ENCODE measurements at regions not wholly inside any gene's neighbourhood (a gene's known extent, or its start where the extent isn't known, plus 50 kb on each side); places are given as distances from the start of the nearest gene placed in this dataset.

DNA sequence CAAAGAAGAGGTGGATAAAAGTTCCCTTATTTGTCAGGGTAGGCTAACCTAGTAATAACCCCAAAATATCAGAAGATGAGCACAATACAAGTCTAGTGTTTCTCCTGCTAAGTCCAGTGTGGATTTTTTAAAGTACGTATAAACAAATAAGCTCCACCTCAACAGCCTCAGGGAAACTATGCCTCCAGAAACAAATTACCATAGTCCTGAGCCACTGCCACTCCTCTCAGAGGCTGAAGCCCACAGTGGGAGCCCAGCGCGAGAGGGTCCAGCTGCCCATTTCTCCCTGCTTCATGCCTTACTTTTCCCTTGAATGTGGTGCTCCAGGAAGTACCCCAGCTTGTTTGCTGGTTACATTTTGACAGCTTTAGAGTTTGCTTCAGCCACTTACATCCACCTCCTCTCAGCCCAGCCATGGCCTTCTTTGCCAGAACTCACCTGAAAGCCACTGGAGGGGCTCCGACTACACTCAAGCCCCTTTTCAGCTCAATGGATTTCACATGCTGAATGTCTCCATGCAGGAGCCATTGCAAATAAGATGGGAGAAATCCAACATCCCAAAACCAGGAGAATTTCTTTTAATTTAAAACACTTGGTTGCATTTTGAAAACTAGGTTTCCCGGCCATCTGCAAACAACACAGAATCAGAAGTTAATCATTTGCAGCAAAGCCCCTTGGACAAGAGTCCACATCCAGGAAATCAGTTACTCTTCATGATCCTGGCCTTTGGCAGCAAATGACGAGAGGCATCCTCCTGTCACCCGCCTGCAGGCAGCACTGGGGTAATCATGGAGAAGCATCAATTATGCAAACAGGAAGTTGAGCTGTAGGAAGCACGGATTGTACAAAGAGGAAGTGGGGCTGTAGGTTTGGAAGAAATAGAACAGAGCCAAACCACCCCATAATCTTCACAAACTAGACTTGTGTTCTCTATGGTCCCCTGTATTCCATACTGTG, 138.1 kb downstream of the HERPUD2 start:
- TF ChIP-seq POLR2AphosphoS5 (IDR thresholded peaks at IDR 0.05; ENCODE audit: low read depth, low read length) (no peak), TAF1 (IDR thresholded peaks at IDR 0.05; ENCODE audit: low read depth, low read length) (no peak), POLR2A (IDR thresholded peaks at IDR 0.05; ENCODE audit: low read depth, low read length) (no peak), PAX5 (IDR thresholded peaks at IDR 0.05; ENCODE audit: insufficient read depth, low read length, severe bottlenecking) (no peak)

Measured in GM12891 (cell line).